Activated CD8-positive, alpha-beta memory T cell treated with anti-CD3 and anti-CD28 coated beads, Interleukin-2, amount 50 U/mL, for 48 hours (primary cell): ENCODE measurements at regions not wholly inside any gene's neighbourhood (a gene's known extent, or its start where the extent isn't known, plus 50 kb on each side); places are given as distances from the start of the nearest gene placed in this dataset.
A peak's percentile ranks its signal among the peaks of the same experiment; 100 is the strongest.

Source experiments
- DNase-seq: peaks from one replicate; pipeline ENCODE4 v3.0.0-alpha.2; 2020

DNA sequence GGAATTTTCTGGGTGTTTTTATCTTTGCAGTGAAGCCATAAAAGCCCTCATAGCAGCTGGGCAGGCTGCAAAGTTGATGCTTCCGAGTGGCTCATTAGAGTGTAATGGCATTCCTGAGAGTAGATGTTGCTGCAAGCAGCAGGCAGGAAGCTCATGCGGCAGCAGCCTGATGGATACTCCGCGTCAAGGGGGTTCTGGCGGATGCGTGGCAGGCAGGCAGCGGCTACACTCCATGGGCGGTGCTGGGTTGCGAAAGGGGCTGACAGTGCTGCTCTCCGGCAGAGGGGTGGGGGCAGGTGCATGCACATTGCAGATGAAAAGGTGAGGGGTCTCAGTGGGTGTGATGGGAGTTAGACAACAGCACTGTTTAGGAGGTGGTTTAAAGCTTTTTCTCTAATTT, 93.2 kb upstream of the AJAP1 start:
- DNase-seq: no peak

DNA sequence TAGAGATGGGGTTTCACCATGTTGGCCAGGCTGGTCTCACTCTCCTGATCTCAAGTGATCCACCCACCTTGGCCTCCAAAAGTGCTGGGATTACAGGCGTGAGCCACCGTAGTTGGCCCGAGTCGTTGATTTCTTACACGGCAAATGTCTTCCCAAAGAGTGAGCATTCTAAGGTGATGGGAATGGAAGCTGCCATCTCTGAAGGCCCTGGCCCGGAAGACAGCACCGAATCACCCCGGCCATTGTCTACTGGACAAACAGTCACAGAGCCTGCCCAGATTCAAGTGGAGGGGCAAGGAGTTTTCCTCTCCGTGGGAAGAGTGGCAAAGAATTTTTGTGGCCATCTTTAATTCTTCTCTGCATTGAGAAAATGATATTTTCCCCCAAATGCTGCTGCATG, 92.1 kb upstream of the AJAP1 start:
- no peak for DNase-seq

DNA sequence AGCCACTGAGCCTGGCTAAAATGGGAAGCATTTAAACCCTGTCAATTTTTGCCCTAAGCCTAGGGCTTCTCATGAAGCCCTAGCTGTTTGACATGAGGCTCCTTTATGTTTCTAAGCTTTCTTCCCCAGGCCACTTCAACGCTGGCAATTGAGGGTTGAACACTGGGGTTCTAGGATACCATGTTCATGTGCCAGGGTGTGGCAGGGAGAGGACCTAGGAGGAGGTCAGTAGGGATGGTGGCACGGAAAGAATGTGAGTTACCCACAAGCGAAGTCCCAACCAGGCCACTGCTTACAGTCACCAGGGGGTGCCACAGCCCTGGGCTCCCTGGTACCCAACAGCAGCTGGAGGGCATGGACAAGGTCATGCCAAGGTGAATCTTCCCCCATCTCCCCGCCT, 90.8 kb upstream of the AJAP1 start:
- DNase-seq: no peak

DNA sequence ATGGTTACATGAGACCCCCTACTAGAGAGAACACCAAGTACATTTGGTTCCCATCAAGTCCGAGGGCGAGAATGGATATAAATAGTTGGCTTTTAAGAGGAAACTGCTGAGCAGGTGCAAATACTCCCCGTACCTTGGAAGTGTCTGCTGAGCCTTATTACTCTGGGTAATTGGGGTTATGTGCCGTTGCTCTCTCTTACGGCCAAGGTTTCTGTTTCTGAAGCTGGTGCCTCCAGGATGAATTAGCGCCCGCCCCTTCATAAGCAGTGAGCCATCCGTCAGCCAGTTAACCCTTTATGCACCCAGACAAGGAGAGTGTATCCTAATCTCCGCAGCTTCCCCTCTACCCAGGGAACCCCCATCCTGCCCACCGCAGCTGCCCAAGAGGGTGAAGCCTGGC, 90.4 kb upstream of the AJAP1 start:
- DNase-seq: no peak

DNA sequence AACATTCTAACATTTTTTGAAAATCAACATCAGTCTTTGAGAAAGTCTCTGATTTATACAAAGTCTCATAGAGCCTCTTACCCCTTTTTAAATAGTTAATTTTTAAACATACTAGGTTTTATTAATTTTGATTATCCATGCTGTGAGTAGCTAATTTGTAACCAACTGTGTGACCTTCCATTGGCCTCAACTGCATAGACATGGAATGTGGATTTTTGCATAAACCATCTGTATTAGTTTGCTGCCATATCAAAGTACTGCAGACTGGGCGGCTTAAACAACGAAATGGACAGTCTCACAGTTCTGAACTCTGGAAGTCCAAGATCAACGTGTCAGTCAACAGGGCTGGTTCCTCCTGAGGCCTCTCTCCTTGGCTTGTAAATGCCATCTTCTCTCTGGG, 89.2 kb upstream of the AJAP1 start:
- DNase-seq: no peak

DNA sequence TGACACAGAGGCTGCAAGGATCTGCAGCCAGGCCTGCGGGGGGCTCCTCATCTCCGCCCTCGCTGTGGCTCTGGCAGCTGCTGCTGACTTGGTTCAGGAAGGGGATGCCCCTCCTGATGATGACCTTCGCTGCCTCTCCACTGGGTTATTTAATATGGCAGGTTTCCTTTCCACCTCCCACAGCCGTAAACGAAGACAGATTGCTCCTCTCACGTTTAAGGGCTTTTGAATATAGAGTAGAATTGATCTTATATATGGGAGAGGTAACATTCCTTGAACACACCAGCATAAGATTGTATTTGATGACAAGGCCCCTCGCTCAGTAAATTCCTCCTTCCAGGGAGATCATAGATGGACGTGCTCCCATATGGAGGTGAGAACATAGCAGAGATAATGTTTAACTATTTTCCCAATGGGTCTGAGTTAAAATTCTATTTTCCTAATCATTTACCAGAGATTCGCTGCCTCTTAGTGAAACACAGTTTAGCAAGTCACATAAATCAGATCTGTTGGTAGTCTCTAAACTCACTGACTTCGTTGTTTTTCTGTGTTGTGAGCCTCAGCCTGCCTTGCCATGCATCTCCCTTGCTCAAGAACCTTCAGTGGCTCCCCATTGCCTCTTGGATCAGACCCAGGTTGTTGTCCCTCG, 88.5 kb upstream of the AJAP1 start:
- DNase-seq: no peak

DNA sequence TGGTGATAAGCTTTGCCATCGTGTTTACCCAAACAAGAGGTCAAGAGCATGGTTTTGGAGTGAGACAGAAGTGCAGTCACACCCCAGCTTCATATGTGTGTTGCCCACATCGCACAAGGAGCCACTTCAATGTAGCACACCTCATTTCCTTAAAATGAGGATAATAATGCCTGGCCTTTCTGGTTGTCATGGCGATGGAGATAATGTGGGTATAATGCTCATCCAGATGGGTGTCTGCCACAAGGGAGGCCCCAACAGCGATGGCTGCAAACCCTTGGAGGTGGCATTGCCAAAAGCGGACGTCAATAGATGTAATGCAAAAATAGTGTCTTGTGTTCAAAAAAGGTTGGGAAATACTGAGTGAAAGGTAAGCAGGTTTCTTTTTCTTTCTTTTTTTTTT, 83.1 kb upstream of the AJAP1 start:
- no peak for DNase-seq

DNA sequence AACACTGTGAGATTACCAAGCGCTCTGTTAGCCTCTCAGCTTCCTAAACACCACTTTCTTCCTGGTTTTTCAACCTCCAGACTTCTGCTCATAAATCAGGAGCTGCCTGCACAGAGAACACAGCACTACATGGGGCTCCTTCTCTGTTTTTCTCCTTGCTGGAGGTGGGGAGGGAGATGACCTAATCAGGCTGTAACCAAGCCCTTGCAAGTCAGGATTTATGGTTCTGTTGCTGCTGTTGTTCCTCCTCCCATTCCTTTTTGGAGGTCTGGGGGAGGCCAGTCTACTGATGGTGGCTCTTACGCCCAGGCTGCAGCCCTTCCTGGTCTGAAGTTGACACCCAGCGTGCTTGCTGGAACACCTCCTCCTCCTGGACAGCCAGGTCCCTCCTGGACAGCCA, 80.9 kb upstream of the AJAP1 start:
- DNase-seq: no peak

DNA sequence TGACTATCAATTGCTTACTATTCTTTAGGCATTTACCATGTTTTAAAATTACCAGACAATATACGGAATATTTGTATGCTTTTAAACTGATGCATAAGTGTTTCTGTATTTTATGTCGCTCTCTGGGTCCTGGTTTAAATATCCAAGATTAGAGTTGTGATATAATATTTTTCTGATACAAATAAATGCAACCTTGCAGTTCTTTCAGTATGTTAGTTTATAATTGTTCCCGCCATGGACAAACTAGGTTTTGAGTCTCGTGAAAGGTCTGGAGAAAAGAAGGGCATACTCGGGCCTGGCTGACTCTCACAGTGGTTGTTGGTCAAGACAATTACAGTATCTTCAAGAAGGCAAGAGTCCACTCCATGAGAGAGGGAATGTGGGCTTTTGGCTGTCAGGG, 72.6 kb upstream of the AJAP1 start:
- no peak for DNase-seq

DNA sequence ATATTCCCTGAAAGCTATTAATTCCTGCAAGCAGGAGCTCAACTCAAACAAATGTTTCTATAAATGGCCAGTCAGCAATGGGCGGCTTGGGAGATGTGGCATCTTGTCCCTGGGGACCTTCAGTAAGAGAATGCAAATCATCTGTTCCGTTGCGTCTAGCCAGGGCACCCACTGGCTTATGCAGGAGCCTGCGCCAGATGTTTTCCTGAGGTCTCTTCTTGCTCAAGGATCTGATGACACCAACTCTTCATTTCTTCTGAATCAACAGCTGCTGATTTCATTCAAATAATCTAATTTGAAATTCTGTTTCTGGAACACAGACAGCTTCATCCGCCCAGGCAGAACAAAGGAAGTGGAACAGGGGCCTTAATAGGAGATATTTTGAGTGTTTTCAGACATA, 70.0 kb upstream of the AJAP1 start:
- DNase-seq: no peak

DNA sequence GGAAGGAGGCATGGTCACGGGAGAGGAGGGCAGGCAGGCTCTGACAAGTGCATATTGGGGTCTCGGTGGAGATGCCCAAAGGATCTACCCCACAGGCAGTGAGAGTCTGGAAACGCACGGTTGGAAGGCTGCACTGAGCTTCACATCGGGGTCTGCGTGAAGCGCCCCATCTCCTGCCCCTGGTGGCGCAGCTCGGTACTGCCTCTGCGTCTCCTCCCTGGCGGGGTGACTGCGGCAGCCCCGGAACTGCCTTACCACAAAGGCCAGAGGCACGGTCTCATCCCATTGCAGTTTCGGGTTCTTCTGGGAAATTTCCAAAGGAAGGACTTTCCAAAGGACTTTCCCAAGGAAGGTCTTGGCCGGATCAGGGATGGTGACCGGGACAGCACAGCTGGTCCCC, 69.2 kb upstream of the AJAP1 start:
- DNase-seq: peak; percentile 88

DNA sequence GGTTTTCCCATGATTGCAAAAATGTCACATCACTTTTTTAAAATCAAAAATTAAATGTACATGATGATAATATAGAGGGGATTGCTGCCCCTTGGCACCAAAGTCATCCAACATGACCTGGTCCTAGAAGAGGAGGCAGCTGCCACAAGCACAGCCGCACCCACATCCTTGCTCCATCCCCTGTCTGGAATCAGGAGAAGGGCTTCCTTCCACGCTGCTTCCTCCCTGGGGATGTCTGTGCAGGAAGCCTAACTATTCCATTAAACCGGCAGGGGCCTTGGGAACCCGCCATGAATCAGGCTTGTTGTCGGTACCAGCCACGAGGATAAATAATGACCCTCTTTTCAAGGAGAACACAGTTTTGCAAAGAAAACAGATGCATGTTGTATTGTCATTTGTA, 68.7 kb upstream of the AJAP1 start:
- DNase-seq: no peak

DNA sequence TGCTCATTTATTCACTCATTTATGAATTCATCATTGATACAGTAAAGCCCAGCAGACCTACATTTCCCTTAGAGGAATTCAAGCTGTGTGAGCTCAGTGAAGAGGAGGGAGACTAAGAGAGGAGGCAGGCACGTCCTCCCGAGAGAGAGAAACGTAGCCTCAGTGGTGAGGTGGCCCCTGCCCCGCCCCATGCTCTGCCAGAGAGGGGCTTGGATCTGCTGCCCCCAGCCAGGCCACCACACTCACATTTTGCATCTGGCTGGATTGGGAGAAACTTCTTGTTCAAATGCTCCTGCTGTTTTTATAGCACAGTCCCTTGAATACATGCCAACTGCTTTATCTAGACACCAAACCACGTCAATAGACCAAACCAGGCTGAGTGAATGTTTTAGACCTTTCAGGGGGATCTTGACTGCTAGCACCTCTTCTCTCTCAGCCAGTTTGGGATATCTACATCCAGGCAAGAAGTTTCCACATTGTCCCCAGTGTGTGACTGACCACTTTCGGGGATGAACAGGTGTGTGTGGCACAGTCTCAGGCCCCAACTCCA, 67.7 kb upstream of the AJAP1 start:
- no peak for DNase-seq

DNA sequence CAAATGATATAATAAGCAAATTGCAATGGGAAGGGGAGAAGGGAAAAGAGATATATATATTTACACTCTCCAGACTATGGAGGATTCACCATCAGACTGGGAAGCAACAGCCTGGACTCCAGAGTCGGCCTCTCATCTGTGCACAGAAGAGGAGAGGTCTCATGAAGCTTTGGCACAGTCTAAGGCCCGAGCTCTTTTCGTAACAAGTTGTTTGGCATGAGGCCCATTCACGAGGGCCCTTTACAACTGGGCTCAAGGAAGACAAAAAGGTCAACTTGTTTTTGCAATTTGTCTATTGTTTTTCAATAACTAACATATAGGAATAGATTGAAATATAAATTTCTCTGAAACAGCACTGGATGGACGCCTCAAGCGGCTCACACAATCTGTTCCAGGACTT, 66.7 kb upstream of the AJAP1 start:
- no peak for DNase-seq

DNA sequence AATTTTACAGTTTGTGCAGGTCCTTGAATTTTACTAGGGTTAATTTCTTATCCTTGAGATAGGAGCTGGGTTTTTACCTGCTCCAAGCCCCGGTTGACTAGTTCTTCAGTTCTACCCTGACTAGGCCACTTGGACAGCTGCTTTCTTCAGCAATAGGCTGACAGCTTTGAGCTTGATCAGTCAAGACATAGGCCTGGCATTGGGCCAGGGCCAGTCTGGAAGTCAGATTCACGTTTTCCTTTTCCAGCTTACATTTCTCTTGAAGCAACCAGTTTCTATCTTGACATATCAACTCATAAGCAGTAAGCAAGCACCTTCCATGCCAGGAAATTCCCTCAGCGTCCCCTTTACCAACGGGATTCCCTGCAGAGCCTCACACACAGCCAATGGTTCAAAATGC, 63.7 kb upstream of the AJAP1 start:
- DNase-seq: no peak

DNA sequence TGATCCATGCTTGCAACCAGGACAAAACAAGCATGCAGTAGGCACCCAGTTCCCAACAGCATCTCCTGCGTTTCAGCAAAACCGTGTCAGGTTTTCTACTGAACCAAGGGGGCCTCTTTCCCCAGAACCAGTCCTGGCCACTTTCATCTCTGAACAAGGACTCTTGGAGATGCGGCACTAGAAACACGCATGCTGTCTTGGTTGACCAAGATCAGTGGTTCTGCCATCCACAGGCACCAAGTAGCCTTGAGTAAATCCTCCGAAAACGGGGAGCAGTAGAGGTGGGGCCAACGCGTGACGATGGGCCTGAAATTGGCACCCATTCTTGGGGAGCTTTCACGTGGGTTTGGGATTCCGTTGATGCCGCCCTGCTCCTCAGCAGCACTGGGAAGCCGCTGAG, 62.5 kb upstream of the AJAP1 start:
- no peak for DNase-seq

DNA sequence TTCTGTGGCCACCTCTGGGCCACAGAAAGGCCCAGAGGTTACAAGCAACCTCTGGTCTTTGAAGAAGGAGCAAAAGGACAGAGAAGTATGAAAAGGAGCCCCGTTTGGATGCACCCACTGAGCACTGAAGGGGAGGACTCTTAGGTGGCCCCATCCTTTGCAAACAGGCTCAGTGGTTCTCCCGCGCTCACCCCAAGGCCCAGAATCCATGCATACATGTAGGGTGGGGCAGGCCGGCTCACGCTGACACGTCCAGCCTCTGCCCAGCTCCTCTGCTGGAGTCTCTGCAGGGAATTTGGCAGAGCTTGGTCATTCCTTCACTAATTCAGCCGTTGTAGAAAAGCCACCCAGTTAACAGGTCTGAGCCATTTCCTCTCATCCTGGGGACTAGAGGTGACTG, 61.3 kb upstream of the AJAP1 start:
- DNase-seq: no peak

DNA sequence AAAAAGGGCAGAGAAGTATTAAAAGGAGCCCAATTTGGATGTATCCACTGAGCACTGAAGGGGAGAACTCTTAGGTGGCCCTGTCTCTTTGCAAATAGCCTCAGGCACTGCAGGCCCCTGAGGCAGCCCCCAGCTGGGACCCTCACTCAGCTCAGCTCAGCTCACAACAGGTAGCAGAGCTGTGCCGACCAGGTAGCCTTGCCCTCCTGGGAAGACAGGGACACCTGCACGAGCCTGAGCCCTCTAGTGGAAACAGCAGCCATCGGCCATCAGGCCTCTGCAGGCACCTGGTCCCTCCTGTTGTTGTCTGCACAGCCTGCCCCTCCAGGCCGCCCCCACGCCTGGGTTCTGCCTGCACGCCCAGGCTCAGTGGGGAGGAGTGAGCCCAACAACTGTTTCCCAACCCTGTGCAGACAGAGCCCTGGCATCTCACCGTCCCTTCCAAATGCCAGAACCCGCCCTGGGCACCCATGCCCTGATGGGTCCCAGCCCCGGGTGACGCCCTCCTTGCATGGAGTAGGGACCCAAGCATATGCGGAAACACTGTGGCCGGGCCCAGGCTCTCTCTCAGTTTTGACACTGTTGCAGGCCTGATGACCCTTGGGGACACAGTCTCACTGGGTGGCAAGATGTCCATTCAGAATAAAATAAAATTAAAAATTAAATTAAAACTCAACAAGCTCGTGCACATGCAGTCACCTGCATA, 60.0 kb upstream of the AJAP1 start:
- no peak for DNase-seq

DNA sequence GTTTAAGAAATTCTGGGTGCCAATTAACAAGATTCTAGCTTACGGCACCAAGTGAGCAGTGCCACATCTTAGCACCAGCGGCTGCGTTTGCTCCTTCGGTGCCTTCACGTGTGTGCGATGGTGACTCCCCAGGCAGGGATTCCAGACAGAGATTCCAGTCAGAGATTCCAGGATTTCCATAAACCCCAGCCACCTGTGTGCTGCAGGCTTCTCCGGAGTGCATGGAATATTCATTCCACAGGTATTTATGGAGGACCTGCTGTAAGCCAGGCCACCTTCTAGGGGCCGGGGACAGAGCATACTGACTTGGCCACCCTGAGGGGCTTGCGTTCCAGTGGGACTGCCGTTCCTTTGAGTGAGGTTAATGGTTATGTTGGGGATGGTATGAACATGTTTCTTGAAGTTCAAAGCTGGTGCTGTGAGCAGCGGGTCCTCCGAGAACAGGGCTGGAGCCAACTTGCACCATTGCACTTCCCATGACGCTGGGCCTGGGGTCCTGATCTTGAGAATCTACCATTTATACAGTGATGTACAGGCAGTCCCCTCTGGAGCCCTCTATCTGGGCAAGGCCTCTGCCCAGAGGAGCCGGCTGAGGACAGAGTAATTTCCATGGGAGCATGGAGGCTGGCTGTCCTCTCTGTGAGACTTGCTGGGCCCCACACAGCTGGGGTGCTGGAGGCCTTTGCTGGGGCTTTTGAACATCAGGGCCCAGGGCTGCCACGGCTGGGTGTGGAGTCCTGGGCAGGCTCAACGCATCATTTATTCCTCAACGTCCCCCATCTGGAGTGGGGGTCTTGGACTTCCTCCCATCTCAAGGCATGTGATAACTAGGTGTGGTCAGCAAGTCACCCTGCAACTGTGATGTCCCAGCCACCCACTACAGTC, 58.8 kb upstream of the AJAP1 start:
- no peak for DNase-seq

DNA sequence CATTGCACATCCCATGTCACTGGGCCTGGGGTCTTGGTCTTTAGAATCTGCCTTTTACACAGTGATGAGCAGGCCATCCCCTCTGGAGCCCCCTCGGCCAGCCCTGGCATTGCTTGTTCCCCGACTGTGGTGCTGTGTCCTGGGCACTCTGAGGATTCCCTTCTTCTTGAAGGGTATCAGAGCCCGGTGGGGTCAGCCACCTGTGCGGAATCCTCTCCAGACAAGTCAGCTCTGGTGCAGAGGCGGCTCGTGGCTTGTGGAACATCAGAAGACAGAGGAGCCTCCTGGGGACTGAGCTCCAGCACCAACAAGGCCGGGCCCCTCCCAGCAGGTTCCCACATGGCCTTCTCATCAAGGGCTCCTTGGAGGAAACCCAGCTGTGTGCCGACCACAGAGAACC, 57.9 kb upstream of the AJAP1 start:
- DNase-seq: no peak

DNA sequence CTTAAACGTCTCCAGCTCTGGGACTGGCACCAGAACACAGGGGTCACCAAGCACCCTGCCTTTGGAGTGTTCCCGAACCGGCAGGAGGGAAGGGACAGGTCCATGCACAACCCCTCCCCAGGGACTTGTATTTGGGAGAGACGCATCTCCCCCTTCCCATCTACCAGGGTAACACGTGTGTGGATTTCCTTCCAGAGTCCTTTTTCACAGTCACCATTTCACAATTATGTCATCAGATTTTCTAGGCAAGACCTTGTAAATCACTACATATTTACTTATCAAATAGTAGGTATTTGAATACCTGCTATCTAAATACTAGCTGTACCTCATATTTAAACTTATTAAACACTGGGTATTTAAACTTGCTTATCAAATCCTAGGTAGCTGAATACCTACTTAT, 57.4 kb upstream of the AJAP1 start:
- no peak for DNase-seq

DNA sequence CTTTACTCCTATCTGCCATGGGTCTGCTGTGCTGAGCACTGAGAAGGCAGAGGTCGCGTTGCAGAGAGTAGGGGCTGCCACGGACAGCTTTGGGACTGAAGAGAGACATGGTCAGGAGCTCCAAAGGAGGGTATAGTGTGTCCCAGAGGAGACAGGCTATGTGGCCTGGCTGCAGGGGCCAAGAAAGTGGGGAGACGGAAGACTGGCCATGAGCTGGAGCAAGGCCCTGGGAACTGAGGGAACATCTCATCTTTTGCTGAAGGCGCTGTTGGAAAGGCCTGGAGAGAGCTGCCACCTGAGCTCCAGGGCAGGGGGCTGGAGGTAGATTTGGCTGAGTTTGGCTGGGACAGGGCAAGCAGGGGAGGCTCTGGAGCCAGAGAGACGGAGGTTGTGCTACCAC, 55.8 kb upstream of the AJAP1 start:
- no peak for DNase-seq

DNA sequence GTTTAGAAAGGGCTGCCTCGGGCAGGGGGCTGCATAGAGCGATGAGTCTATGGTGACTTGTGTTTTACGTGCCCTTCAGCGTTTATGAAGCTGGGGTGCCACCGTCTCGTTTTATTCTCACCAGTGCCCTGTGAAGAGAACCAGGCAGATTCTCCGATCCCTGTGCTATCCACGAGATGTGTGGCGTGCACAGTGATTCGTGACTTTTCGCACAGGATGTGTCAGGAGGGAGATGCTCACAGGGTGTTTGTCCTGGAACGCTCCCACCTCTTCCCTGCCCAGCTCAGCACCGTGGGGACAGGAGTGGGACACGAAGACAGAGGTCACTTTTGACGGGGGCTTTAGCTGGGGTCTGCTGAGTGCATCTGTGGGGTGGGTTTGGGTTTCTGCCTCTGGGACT, 54.9 kb upstream of the AJAP1 start:
- no peak for DNase-seq

DNA sequence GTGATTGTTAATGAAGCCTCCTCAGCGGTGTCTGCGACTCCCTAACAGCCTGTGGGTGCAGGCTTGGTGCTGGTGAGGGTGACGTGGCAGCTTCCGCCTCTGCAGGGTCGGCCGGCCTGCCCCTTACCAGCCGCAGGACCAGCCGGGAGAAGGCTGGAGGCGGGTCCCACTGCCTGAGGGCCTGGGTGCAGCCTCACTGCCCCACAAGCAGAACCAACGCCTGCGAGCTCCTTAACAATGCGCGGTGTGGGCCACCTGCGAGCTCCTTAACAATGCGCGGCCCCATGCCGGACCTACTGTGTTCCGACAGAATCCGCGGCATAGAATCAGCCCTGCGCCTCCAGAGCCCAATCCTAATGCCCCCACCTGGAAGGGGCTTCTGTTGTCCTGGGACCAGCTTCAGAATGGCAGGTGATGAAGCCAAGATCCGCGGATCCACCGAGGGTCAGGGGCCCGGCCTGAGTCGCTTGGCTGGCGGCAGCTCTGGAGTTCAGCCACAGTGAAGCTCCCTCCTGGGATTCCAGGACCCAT, 54.4 kb upstream of the AJAP1 start:
- DNase-seq: no peak
